PC-3 (cell line): ENCODE measurements at regions not wholly inside any gene's neighbourhood (a gene's known extent, or its start where the extent isn't known, plus 50 kb on each side); places are given as distances from the start of the nearest gene placed in this dataset.

Source experiments
- ATAC-seq: fragments of 200-7000 bp; cut with Tn5 transposase; 2 replicates; pipeline ENCODE4 v1.9.1; 2020; ENCODE audit warnings: mild to moderate bottlenecking, moderate library complexity
- BruUV-seq: library from RNA; stranded (reverse); fragments of 400-500 nt; replicated peaks from 2 replicates; lab custom pipeline; 2021; lab: Mats Ljungman, UMichigan
- CTCF ChIA-PET: fragments of 300-600 bp; sonication (Branson Sonifier 250); formaldehyde crosslinking; loops from one replicate; lab custom pipeline; 2022; ENCODE audit warnings: antibody characterized with exemption; lab: Charles Lee
- POLR2A ChIA-PET: fragments of 300-600 bp; sonication (Branson Sonifier 250); formaldehyde crosslinking; loops from one replicate; lab custom pipeline; 2022; ENCODE audit warnings: antibody characterized with exemption; ENCODE audit not compliant: unreplicated experiment; lab: Charles Lee
- DNase-seq: peaks from one replicate; pipeline ENCODE4 v3.0.0-alpha.2; 2015
- H2AFZ ChIP-seq: fragments of 300-600 bp; sonication (generic); 2 replicates; pipeline ENCODE4 v1.6.0; 2016; ENCODE audit warnings: antibody characterized with exemption, low read length
- H3F3A ChIP-seq: fragments of 300-600 bp; sonication (generic); one replicate; pipeline ENCODE4 v1.6.0; 2017; ENCODE audit warnings: antibody characterized with exemption, low read length, control low read depth, mild to moderate bottlenecking; ENCODE audit not compliant: unreplicated experiment
- H3K27ac ChIP-seq: fragments of 300-600 bp; sonication (generic); 2 replicates; pipeline ENCODE4 v1.5.1; 2016; ENCODE audit warnings: mild to moderate bottlenecking, low read length
- H3K27me3 ChIP-seq: fragments of 300-600 bp; sonication (generic); 2 replicates; pipeline ENCODE4 v1.6.1; 2016; ENCODE audit warnings: low read length, mixed read lengths
- H3K36me3 ChIP-seq: fragments of 300-600 bp; sonication (generic); 2 replicates; pipeline ENCODE4 v1.6.1; 2016; ENCODE audit warnings: low read depth, mixed run types, low read length, mixed read lengths
- H3K4me1 ChIP-seq: fragments of 300-600 bp; sonication (generic); 2 replicates; pipeline ENCODE4 v1.5.1; 2016; ENCODE audit warnings: low read length; ENCODE audit not compliant: insufficient read depth
- H3K4me2 ChIP-seq: fragments of 300-600 bp; sonication (generic); 2 replicates; pipeline ENCODE4 v1.6.0; 2016; ENCODE audit warnings: low read length
- H3K4me3 ChIP-seq: fragments of 300-600 bp; sonication (generic); 2 replicates; pipeline ENCODE4 v1.5.1; 2016; ENCODE audit warnings: mild to moderate bottlenecking, low read length, mixed read lengths
- H3K79me2 ChIP-seq: fragments of 300-600 bp; sonication (generic); 2 replicates; pipeline ENCODE4 v1.6.1; 2017; ENCODE audit warnings: low read length, mixed read lengths
- H3K9ac ChIP-seq: fragments of 300-600 bp; sonication (generic); 2 replicates; pipeline ENCODE4 v1.6.0; 2016; ENCODE audit warnings: mild to moderate bottlenecking, low read length
- H3K9me2 ChIP-seq: fragments of 300-600 bp; sonication (generic); replicated peaks from 2 replicates; pipeline ENCODE4 v1.6.1; 2016; ENCODE audit warnings: mixed run types, low read length, mixed read lengths
- H3K9me3 ChIP-seq: fragments of 300-600 bp; sonication (generic); 2 replicates; pipeline ENCODE4 v1.6.1; 2016; ENCODE audit warnings: low read length, mixed read lengths
- H4K20me1 ChIP-seq: fragments of 300-600 bp; sonication (generic); 2 replicates; pipeline ENCODE4 v1.6.1; 2016; ENCODE audit warnings: low read length, mixed read lengths
- CTCF ChIP-seq: fragments of 300-600 bp; sonication (generic); conservative IDR thresholded peaks from 2 replicates; pipeline ENCODE4 v1.5.1; 2017; ENCODE audit warnings: antibody characterized with exemption, low read depth, mild to moderate bottlenecking, low read length
- EZH2 ChIP-seq: fragments of 300-600 bp; sonication (generic); IDR thresholded peaks from one replicate; pipeline ENCODE4 v1.6.1; 2017; ENCODE audit warnings: antibody characterized with exemption, mild to moderate bottlenecking, low read length; ENCODE audit not compliant: unreplicated experiment
- EZH2phosphoT487 ChIP-seq: fragments of 300-600 bp; sonication (generic); IDR thresholded peaks from 2 replicates; pipeline ENCODE4 v1.6.1; 2018; ENCODE audit warnings: mild to moderate bottlenecking, antibody characterized with exemption, low read length, borderline replicate concordance
- intact Hi-C: fragments of 100-400 bp; cut with micrococcal nuclease; formaldehyde crosslinking; loops from 2 replicates; pipeline ENCODE4 v1.9.0; 2023

DNA sequence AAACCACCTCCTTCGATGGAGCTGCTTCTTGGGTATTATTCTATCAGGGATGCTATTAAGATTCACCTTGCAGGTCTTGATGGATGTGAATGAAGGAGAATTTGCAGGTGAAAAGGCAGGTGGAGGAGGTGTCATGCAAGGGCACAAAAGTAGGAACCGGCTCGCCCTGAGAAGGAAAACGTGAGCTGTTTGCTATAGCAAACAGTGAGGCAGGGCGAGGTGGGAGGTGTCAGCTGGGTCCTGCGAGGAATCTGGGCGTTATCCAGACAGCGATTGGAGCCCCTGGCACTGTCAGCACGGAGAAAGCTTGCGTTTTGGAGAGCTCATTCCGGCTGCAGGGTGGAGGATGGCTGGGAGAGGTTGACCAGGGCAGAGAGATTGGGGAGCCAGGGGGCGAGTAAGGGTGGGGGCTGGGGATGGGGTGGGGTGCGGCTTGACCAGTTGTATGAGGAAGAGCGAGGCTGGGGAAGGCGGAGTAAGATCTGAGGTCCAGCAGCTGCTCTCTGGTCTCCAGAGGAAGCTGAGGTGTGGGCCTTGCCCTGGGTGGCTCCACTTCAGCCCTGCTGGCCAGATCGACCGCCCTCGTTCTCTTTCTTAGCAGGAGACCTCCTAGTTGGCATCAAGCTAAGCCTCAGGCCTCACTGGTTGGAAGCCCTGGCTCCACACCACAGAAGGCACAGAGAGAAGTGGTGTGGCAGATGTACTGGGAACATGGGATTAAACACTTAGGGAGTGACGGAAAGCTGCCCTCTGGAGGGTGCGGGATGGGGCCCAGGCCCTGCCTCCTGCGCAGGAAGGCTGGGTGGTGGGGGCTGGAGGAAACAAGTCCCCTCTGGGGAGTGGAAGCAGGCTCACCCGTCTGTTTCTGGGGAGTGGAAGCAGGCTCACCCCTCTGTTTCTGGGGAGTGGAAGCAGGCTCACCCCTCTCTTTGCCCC lies 54.7 kb upstream of the NEURL1B start:
- H3K27ac ChIP-seq: no peak overlapping the region
- POLR2A ChIA-PET: no interaction called here
- H3K36me3 ChIP-seq: no peaks in the 10 kb centered on the region
- no peak overlapping the region for H3K9ac ChIP-seq
- no peaks in the 10 kb centered on the region for H3K9me2 ChIP-seq
- H3K9me3 ChIP-seq: no peaks in the 10 kb centered on the region
- TF ChIP-seq EZH2phosphoT487: no peak
- TF ChIP-seq CTCF: no peak
- TF ChIP-seq EZH2: no peak
- no TSS peak for BruUV-seq
- intact Hi-C loops: no loop called here
- CTCF ChIA-PET: no interaction called here
- no peaks in the 10 kb centered on the region for H4K20me1 ChIP-seq
- H3K4me3 ChIP-seq: no peak overlapping the region
- no peak for ATAC-seq
- no peaks in the 10 kb centered on the region for H3F3A ChIP-seq
- H3K79me2 ChIP-seq: no peaks in the 10 kb centered on the region
- H3K4me1 ChIP-seq: no peaks in the 10 kb centered on the region
- DNase-seq: no peak
- no peak overlapping the region for H2AFZ ChIP-seq
- no peak overlapping the region for H3K4me2 ChIP-seq
- H3K27me3 ChIP-seq: peaks cover 85% of the 10 kb centered on the region

GRCh38 chr5:172585114-172585513 lies 55.9 kb upstream of the NEURL1B start:
- TF ChIP-seq EZH2phosphoT487: no peak
- no peak for TF ChIP-seq CTCF
- TF ChIP-seq EZH2: no peak
- no TSS peak for BruUV-seq
- ATAC-seq (no peak), DNase-seq (no peak)
- POLR2A ChIA-PET: interaction anchor here (0.6 kb wide), 1 partner anchor 58 kb away, joined by 5 read pairs; no protein-coding TSS in a partner anchor
- H4K20me1 ChIP-seq: no peaks in the 10 kb centered on the region
- H3K4me1 ChIP-seq: no peaks in the 10 kb centered on the region
- H3F3A ChIP-seq: no peaks in the 10 kb centered on the region
- CTCF ChIA-PET: no interaction called here
- peaks cover 90% of the 10 kb centered on the region for H3K27me3 ChIP-seq
- no peak overlapping the region for H3K9ac ChIP-seq
- no peaks in the 10 kb centered on the region for H3K9me3 ChIP-seq
- no peaks in the 10 kb centered on the region for H3K9me2 ChIP-seq
- H3K27ac ChIP-seq: no peak overlapping the region
- intact Hi-C loops: no loop called here
- no peak overlapping the region for H3K4me3 ChIP-seq
- no peaks in the 10 kb centered on the region for H3K79me2 ChIP-seq
- H3K36me3 ChIP-seq: no peaks in the 10 kb centered on the region
- H3K4me2 ChIP-seq: no peak overlapping the region
- no peak overlapping the region for H2AFZ ChIP-seq

- H3K36me3 ChIP-seq: no peaks in the 10 kb centered on the region
- BruUV-seq: no TSS peak
- no peak overlapping the region for H3K9ac ChIP-seq
- H3K4me2 ChIP-seq: no peak overlapping the region
- H2AFZ ChIP-seq: no peak overlapping the region
- ATAC-seq: no peak
- H3K4me1 ChIP-seq: no peaks in the 10 kb centered on the region
- TF ChIP-seq EZH2 (no peak), EZH2phosphoT487 (no peak), CTCF (no peak)
- ChIA-PET POLR2A (interaction anchor here (0.6 kb wide), 1 partner anchor 58 kb away, joined by 5 read pairs; no protein-coding TSS in a partner anchor), CTCF (no interaction called here)
- no peak overlapping the region for H3K4me3 ChIP-seq
- H3F3A ChIP-seq: no peaks in the 10 kb centered on the region
- DNase-seq: no peak
- H4K20me1 ChIP-seq: no peaks in the 10 kb centered on the region
- no peaks in the 10 kb centered on the region for H3K9me3 ChIP-seq
- H3K79me2 ChIP-seq: no peaks in the 10 kb centered on the region
- no peak overlapping the region for H3K27ac ChIP-seq
- H3K27me3 ChIP-seq: peaks cover 90% of the 10 kb centered on the region
- intact Hi-C loops: no loop called here
- H3K9me2 ChIP-seq: no peaks in the 10 kb centered on the region
These were observed 56.4 kb upstream of the NEURL1B start for GRCh38 chr5:172584638-172585037.
